ENCODE measurements at regions not wholly inside any gene's neighbourhood (a gene's known extent, or its start where the extent isn't known, plus 50 kb on each side); places are given as distances from the start of the nearest gene placed in this dataset.

- FAIRE-seq (no peak), DNase-seq (ENCODE audit: insufficient read length, low spot score) (no peak)
Measured at GRCh38 chr6:154885214-154885613, 109.9 kb upstream of the TIAM2 start.

- FAIRE-seq (no peak), DNase-seq (ENCODE audit: insufficient read length, low spot score) (no peak)
Measured at GRCh38 chr6:154886016-154886415, 109.1 kb upstream of the TIAM2 start.

- no peak for FAIRE-seq
- DNase-seq (ENCODE audit: insufficient read length, low spot score), result no peak
Measured at GRCh38 chr6:154886471-154886870, 108.6 kb upstream of the TIAM2 start.

- DNase-seq (ENCODE audit: insufficient read length, low spot score) (no peak), FAIRE-seq (no peak)
Measured at GRCh38 chr6:154887051-154887450, 108.1 kb upstream of the TIAM2 start.

- FAIRE-seq, result no peak
- no peak for DNase-seq (ENCODE audit: insufficient read length, low spot score)
Measured at GRCh38 chr6:154888421-154889295, 106.5 kb upstream of the TIAM2 start.

- FAIRE-seq (no peak), DNase-seq (ENCODE audit: insufficient read length, low spot score) (no peak)
Measured at GRCh38 chr6:154890874-154891273, 104.2 kb upstream of the TIAM2 start.

- FAIRE-seq (no peak), DNase-seq (ENCODE audit: insufficient read length, low spot score) (no peak)
Measured at GRCh38 chr6:154891901-154892300, 103.2 kb upstream of the TIAM2 start.

- DNase-seq (ENCODE audit: insufficient read length, low spot score), result no peak
Measured at GRCh38 chr6:154893917-154894316, 101.2 kb upstream of the TIAM2 start.

GRCh38 chr6:154894902-154895301 lies 100.2 kb upstream of the TIAM2 start:
- FAIRE-seq (no peak), DNase-seq (ENCODE audit: insufficient read length, low spot score) (no peak)

More at GRCh38 chr6:154893917-154894316, 101.2 kb upstream of the TIAM2 start:
- FAIRE-seq, result no peak

GRCh38 chr6:154895841-154896240 lies 99.3 kb upstream of the TIAM2 start:
- DNase-seq (ENCODE audit: insufficient read length, low spot score) (no peak), FAIRE-seq (no peak)

- no peak for DNase-seq (ENCODE audit: insufficient read length, low spot score)
- FAIRE-seq, result no peak
Measured at GRCh38 chr6:154898821-154899220, 96.3 kb upstream of the TIAM2 start.

GRCh38 chr6:154899824-154900463 lies 95.2 kb upstream of the TIAM2 start:
- no peak for FAIRE-seq
- no peak for DNase-seq (ENCODE audit: insufficient read length, low spot score)

- DNase-seq (ENCODE audit: insufficient read length, low spot score) (no peak), FAIRE-seq (no peak)
Measured at GRCh38 chr6:154901876-154902552, 93.1 kb upstream of the TIAM2 start.

GRCh38 chr6:154907291-154907690 lies 87.8 kb upstream of the TIAM2 start:
- no peak for FAIRE-seq

GRCh38 chr6:154908723-154909122 lies 86.4 kb upstream of the TIAM2 start:
- no peak for FAIRE-seq
- DNase-seq (ENCODE audit: insufficient read length, low spot score), result no peak

More at GRCh38 chr6:154907291-154907690, 87.8 kb upstream of the TIAM2 start:
- no peak for DNase-seq (ENCODE audit: insufficient read length, low spot score)

GRCh38 chr6:154909311-154909710 lies 85.8 kb upstream of the TIAM2 start:
- no peak for FAIRE-seq
- no peak for DNase-seq (ENCODE audit: insufficient read length, low spot score)

- FAIRE-seq (no peak), DNase-seq (ENCODE audit: insufficient read length, low spot score) (no peak)
Measured at GRCh38 chr6:154909821-154910220, 85.3 kb upstream of the TIAM2 start.

GRCh38 chr6:154914288-154914687 lies 80.8 kb upstream of the TIAM2 start:
- FAIRE-seq (no peak), DNase-seq (ENCODE audit: insufficient read length, low spot score) (no peak)

GRCh38 chr6:154916857-154917256 lies 78.3 kb upstream of the TIAM2 start:
- DNase-seq (ENCODE audit: insufficient read length, low spot score), result no peak
- no peak for FAIRE-seq

GRCh38 chr6:154917941-154918340 lies 77.2 kb upstream of the TIAM2 start:
- FAIRE-seq, result no peak
- no peak for DNase-seq (ENCODE audit: insufficient read length, low spot score)

- FAIRE-seq, result no peak
Measured at GRCh38 chr6:154919806-154920205, 75.3 kb upstream of the TIAM2 start.

More at GRCh38 chr6:154919806-154920205, 75.3 kb upstream of the TIAM2 start:
- DNase-seq (ENCODE audit: insufficient read length, low spot score), result no peak

All from GM19239 (cell line).